ENCODE measurements at regions not wholly inside any gene's neighbourhood (a gene's known extent, or its start where the extent isn't known, plus 50 kb on each side); places are given as distances from the start of the nearest gene placed in this dataset.

GRCh38 chr16:8492690-8493089, 97.6 kb downstream of the TMEM114 start:
- no peaks in the 10 kb centered on the region for H3K27me3 ChIP-seq (replicated peaks in 1 of 4; ENCODE audit: control insufficient read depth in 3 of 4, extremely low read depth in 1 of 4, insufficient read depth in 3 of 4, low read length in 3 of 4)
- CTCF ChIA-PET (ENCODE audit: partially characterized antibody): interaction anchor here (2.9 kb wide), 1 partner anchor 10 kb away, joined by 11 read pairs; no protein-coding TSS in a partner anchor
- H2BK5ac ChIP-seq (ENCODE audit: low read depth, low read length): no peak overlapping the region
- no peak for TF ChIP-seq FOSL1 (IDR thresholded peaks at IDR 0.05; ENCODE audit: insufficient read depth, low read depth, low read length)
- no peak for TF ChIP-seq CBX5 (IDR thresholded peaks at IDR 0.05; ENCODE audit: low read depth, low read length)
- H3K9ac ChIP-seq (replicated peaks in 1 of 4; ENCODE audit: extremely low read depth in 1 of 4, low read depth in 3 of 4, low read length in 3 of 4): no peak overlapping the region
- H2BK20ac ChIP-seq (ENCODE audit: low read length): no peak overlapping the region
- H3K14ac ChIP-seq (ENCODE audit: insufficient read length): no peak overlapping the region
- H3K9me3 ChIP-seq (ENCODE audit: insufficient read depth in 2 of 2, low read depth in 1 of 2, low read length in 1 of 2): no peaks in the 10 kb centered on the region
- H4K5ac ChIP-seq (ENCODE audit: insufficient read length, low read depth, low read length): no peak overlapping the region
- no peak overlapping the region for H2AFZ ChIP-seq (ENCODE audit: low read length)
- no peak overlapping the region for H3K4ac ChIP-seq (replicated peaks; ENCODE audit: insufficient read length, low read depth, low read length)
- H4K20me1 ChIP-seq (replicated peaks in 1 of 2; ENCODE audit: control insufficient read depth in 1 of 2, insufficient read depth in 2 of 2, low read length in 2 of 2): no peaks in the 10 kb centered on the region
- FAIRE-seq: no peak
- no peak overlapping the region for H3K4me3 ChIP-seq (ENCODE audit: extremely low read depth in 1 of 4, insufficient read depth in 2 of 4, low read depth in 3 of 4, low read length in 4 of 4)
- no peak overlapping the region for H3K18ac ChIP-seq (ENCODE audit: extremely low read depth, low read length)
- peaks cover 0 to 6% (median 0%) of the 10 kb centered on the region in 4 experiments; a peak in 4 of 7 replicates for H3K4me1 ChIP-seq (replicated peaks in 1 of 4; ENCODE audit: control insufficient read depth in 3 of 4, insufficient read depth in 4 of 4, low read length in 3 of 4)
- no peak overlapping the region for H3K4me2 ChIP-seq (ENCODE audit: insufficient read depth in 1 of 2, low read depth in 2 of 2, low read length in 2 of 2)
- no peak overlapping the region for H3K27ac ChIP-seq (ENCODE audit: low read depth, low read length)
- H2BK15ac ChIP-seq (ENCODE audit: low read length): no peak overlapping the region
- H3K56ac ChIP-seq (replicated peaks; ENCODE audit: insufficient read length, low read depth, low read length): no peak overlapping the region
- H3K36me3 ChIP-seq (ENCODE audit: control insufficient read depth in 2 of 4, insufficient read depth in 4 of 4, low read length in 3 of 4): no peaks in the 10 kb centered on the region
- H3K79me1 ChIP-seq (ENCODE audit: low read depth, low read length): no peaks in the 10 kb centered on the region
- H4K8ac ChIP-seq (ENCODE audit: extremely low read depth, insufficient read depth, low read length): no peak overlapping the region
- no peak for DNase-seq (ENCODE audit: low read depth in 1 of 2, low spot score in 2 of 2)
- no peak overlapping the region for H2AK5ac ChIP-seq (ENCODE audit: low read depth, low read length)
- no peak overlapping the region for H3K23ac ChIP-seq (ENCODE audit: insufficient read length)
- H3K23me2 ChIP-seq (ENCODE audit: low read depth, low read length): no peaks in the 10 kb centered on the region
- H2BK120ac ChIP-seq (replicated peaks; ENCODE audit: low read depth, low read length): no peak overlapping the region
- H3K79me2 ChIP-seq (ENCODE audit: control insufficient read depth in 1 of 2, insufficient read depth in 2 of 2, low read length in 2 of 2): no peaks in the 10 kb centered on the region
- POLR2A ChIA-PET (ENCODE audit: partially characterized antibody): no interaction called here
- no peak overlapping the region for H2BK12ac ChIP-seq (ENCODE audit: low read depth, low read length)
- no peak overlapping the region for H4K91ac ChIP-seq (replicated peaks; ENCODE audit: insufficient read length, low read length)
